Choroid plexus epithelial cell (primary cell): ENCODE measurements at regions not wholly inside any gene's neighbourhood (a gene's known extent, or its start where the extent isn't known, plus 50 kb on each side); places are given as distances from the start of the nearest gene placed in this dataset.
"Not testable (repeated sequence)": the region's sequence is repeated elsewhere in the genome, so short reads cannot be mapped to it uniquely, and the experiment has no call there.

Experiments used
- DNase-seq: peaks from one replicate; pipeline ENCODE4 v3.0.0-alpha.2; 2010; ENCODE audit warnings: low read depth
- H3K4me3 ChIP-seq: 2 replicates; pipeline ENCODE4 v1.5.1; 2011; ENCODE audit warnings: low read depth, mild to moderate bottlenecking, control low read depth, low read length, moderate library complexity
- TF ChIP-seq, protein P1 (sequence below): conservative IDR thresholded peaks from 2 replicates; pipeline ENCODE4 v1.5.1; 2011; ENCODE audit warnings: low read depth, mild to moderate bottlenecking, control low read depth, inconsistent platforms, low read length, moderate library complexity

DNA sequence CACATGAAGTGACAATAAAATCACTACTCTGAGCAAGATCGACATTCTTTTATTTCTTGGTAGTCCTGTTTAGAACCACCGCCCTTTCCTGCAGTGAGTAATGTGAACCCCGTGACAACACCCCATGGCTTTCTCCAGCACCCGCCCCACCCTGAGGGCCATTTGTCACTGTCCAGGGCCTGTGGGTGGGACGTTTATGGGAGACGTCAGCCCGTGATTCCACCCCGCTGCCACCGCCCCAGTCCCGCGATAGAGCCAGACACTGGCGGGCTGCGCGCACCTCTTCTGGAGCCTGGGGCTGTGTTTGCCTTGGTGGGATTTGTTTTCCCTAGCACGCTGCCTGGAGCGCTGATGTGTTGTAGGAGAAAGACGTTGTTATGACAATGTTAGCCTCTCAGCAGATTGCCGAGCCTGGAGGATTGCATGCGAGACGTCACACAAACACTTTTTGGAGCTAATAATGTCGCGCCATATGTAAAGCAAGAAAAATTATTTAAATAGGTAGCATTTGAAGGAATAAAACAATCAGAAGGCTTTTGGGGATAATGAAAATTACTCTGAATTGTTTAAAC is 263.7 kb downstream of the TEX29 start:
- TF ChIP-seq, protein P1, sequence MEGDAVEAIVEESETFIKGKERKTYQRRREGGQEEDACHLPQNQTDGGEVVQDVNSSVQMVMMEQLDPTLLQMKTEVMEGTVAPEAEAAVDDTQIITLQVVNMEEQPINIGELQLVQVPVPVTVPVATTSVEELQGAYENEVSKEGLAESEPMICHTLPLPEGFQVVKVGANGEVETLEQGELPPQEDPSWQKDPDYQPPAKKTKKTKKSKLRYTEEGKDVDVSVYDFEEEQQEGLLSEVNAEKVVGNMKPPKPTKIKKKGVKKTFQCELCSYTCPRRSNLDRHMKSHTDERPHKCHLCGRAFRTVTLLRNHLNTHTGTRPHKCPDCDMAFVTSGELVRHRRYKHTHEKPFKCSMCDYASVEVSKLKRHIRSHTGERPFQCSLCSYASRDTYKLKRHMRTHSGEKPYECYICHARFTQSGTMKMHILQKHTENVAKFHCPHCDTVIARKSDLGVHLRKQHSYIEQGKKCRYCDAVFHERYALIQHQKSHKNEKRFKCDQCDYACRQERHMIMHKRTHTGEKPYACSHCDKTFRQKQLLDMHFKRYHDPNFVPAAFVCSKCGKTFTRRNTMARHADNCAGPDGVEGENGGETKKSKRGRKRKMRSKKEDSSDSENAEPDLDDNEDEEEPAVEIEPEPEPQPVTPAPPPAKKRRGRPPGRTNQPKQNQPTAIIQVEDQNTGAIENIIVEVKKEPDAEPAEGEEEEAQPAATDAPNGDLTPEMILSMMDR: no peak
- H3K4me3 ChIP-seq: no peak overlapping the region
- no peak for DNase-seq

GRCh38 chr13:111584870-111585269 is 264.4 kb downstream of the TEX29 start:
- DNase-seq: no peak
- TF ChIP-seq, protein P1: no peak
- H3K4me3 ChIP-seq: no peak overlapping the region

- TF ChIP-seq, protein P1: no peak
- no peak overlapping the region for H3K4me3 ChIP-seq
- DNase-seq: no peak
These were observed 265.8 kb downstream of the TEX29 start for GRCh38 chr13:111586291-111586690.

DNA sequence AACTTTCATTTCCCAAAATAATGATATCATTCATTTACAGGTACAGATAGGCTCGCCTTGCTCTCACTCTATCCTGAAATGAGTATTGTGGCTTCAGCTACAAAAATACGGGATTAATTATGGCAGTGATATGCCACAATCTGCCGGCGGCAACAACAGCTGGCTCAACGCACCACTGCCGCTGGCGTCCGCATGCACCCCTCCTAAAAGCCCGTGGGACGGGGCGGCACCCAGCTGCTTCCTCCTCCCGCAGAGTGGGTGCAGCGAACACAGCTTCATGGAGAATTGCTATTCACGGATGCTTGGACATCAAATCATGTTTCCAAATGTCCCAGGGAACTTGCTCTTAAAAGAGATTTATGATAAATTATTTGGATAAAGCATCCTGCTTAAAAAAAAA is 266.8 kb downstream of the TEX29 start:
- no peak for DNase-seq
- H3K4me3 ChIP-seq: no peak overlapping the region
- TF ChIP-seq, protein P1: no peak

DNA sequence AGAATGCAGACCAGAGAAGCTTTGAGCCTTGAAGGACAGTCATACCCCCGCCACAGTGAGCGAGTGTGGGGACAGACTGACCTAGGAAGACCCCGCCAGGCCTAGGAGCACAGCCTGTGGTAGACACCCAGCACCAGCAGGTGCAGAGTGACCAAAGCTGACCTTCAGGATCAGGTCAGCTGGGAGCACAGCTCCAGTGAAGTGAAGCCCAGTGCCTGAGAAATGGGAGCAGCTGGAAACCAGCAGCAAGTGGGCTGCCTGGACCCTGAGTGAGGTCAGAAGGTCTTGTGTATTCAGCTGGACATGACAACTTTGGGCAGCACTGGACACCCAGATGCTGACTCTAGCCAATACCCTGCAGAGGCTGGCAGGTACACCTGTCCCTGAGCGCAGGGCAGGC is 268.9 kb downstream of the TEX29 start:
- TF ChIP-seq, protein P1: no peak
- no peak overlapping the region for H3K4me3 ChIP-seq
- no peak for DNase-seq

- DNase-seq: no peak
- H3K4me3 ChIP-seq: no peak overlapping the region
- TF ChIP-seq, protein P1: no peak
These were observed 269.6 kb downstream of the TEX29 start for GRCh38 chr13:111589992-111590391.

- DNase-seq: no peak
- H3K4me3 ChIP-seq: no peak overlapping the region
- TF ChIP-seq, protein P1: no peak
These were observed 270.4 kb downstream of the TEX29 start for GRCh38 chr13:111590796-111591195.

DNA sequence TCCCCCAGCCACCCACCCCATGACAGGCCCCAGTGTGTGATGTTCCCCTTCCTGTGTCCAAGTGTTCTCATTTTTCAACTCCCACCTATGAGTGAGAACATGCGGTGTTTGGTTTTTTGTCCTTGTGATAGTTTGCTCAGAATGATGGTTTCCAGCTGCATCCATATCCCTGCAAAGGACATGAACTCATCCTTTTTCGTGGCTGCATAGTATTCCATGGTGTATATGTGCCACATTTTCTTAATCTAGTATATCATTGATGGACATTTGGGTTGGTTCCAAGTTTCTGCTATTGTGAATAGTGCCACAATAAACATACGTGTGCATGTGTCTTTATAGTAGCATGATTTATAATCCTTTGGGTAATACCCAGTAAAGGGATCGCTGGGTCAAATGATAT is 273.0 kb downstream of the TEX29 start:
- not testable (repeated sequence) for H3K4me3 ChIP-seq, DNase-seq
